ENCODE measurements at regions not wholly inside any gene's neighbourhood (a gene's known extent, or its start where the extent isn't known, plus 50 kb on each side); places are given as distances from the start of the nearest gene placed in this dataset.
A peak's percentile ranks its signal among the peaks of the same experiment; 100 is the strongest.

- H3K4me1 ChIP-seq (ENCODE audit: control insufficient read depth, insufficient read depth, low read length): no peaks in the 10 kb centered on the region
- no peaks in the 10 kb centered on the region for H3K36me3 ChIP-seq (ENCODE audit: control insufficient read depth in 2 of 2, insufficient read depth in 1 of 2, low read length in 2 of 2)
- H3K27ac ChIP-seq (ENCODE audit: extremely low read depth, low read depth, low read length): no peak overlapping the region
- ChIA-PET CTCF (interaction anchor here (1.0 kb wide), 1 partner anchor 308 kb away, joined by 3 read pairs; no protein-coding TSS in a partner anchor), POLR2A (no interaction called here)
- no peak for TF ChIP-seq ZEB2 (tag by site-specific recombination; IDR thresholded peaks at IDR 0.05)
- TF ChIP-seq ZNF768 (tag by site-specific recombination; IDR thresholded peaks at IDR 0.05): 0 out of 2 replicates have a peak, but pooled peaks have one; percentile 6
- H3K9me3 ChIP-seq (ENCODE audit: control insufficient read depth, insufficient read depth, low read depth, low read length): no peaks in the 10 kb centered on the region
- H3K4me3 ChIP-seq (ENCODE audit: low read depth, low read length): no peak overlapping the region
Measured at GRCh38 chr6:14499309-14499708, 381.7 kb downstream of the CD83 start.

- ChIA-PET POLR2A (interaction anchor here (0.6 kb wide), 2 partner anchors 572 to 939 kb away, joined by 3 read pairs; no protein-coding TSS in a partner anchor), CTCF (interaction anchor here (0.6 kb wide), 1 partner anchor 337 kb away, joined by 4 read pairs; no protein-coding TSS in a partner anchor)
- TF ChIP-seq SP7 (tag by site-specific recombination; IDR thresholded peaks at IDR 0.05) (peak; percentile 48; the same call in 1 of the 2 replicates), PRDM10 (tag by site-specific recombination; IDR thresholded peaks at IDR 0.05) (peak; percentile 78), WT1 (tag by site-specific recombination; IDR thresholded peaks at IDR 0.05) (no peak), ZNF37A (tag by site-specific recombination; IDR thresholded peaks at IDR 0.05) (no peak), ZNF274 (IDR thresholded peaks at IDR 0.05; ENCODE audit: low read length) (no peak), ZNF274 (tag by site-specific recombination; IDR thresholded peaks at IDR 0.05; ENCODE audit: borderline replicate concordance) (no peak), GLIS1 (tag by site-specific recombination; IDR thresholded peaks at IDR 0.05) (peak; percentile 18; the same call in 1 of the 2 replicates), ZNF768 (tag by site-specific recombination; IDR thresholded peaks at IDR 0.05) (no peak), MEIS1 (CRISPR knock-in tag; IDR thresholded peaks at IDR 0.05; ENCODE audit: borderline replicate concordance) (no peak), ZNF335 (tag by site-specific recombination; conservative IDR thresholded peaks at IDR 0.05) (0 out of 2 replicates have a peak, but pooled peaks have one; percentile 11), ZNF449 (tag by site-specific recombination; IDR thresholded peaks at IDR 0.05) (no peak), ZNF600 (tag by site-specific recombination; IDR thresholded peaks at IDR 0.05) (peak; percentile 54; the same call in 1 of the 2 replicates), ZNF48 (tag by site-specific recombination; IDR thresholded peaks at IDR 0.05) (no peak), ZNF311 (tag by site-specific recombination; IDR thresholded peaks at IDR 0.05; ENCODE audit: borderline replicate concordance) (no peak), ZXDB (tag by site-specific recombination; IDR thresholded peaks at IDR 0.05) (0 out of 2 replicates have a peak, but pooled peaks have one; percentile 21), FEZF1 (tag by site-specific recombination; IDR thresholded peaks at IDR 0.05) (peak; percentile 69), ZBTB48 (tag by site-specific recombination; IDR thresholded peaks at IDR 0.05) (no peak)
- Histone ChIP-seq H3K9me3 (ENCODE audit: control insufficient read depth, insufficient read depth, low read depth, low read length) (no peaks in the 10 kb centered on the region), H3K27ac (ENCODE audit: extremely low read depth, low read depth, low read length) (no peak overlapping the region), H3K4me1 (ENCODE audit: control insufficient read depth, insufficient read depth, low read length) (no peaks in the 10 kb centered on the region), H3K4me3 (ENCODE audit: low read depth, low read length) (no peak overlapping the region), H3K36me3 (ENCODE audit: control insufficient read depth in 2 of 2, insufficient read depth in 1 of 2, low read length in 2 of 2) (no peaks in the 10 kb centered on the region)
Measured at GRCh38 chr6:14499841-14500240, 382.3 kb downstream of the CD83 start.

- Histone ChIP-seq H3K9me3 (ENCODE audit: control insufficient read depth, insufficient read depth, low read depth, low read length) (no peaks in the 10 kb centered on the region), H3K4me1 (ENCODE audit: control insufficient read depth, insufficient read depth, low read length) (no peaks in the 10 kb centered on the region), H3K4me3 (ENCODE audit: low read depth, low read length) (no peak overlapping the region), H3K36me3 (ENCODE audit: control insufficient read depth in 2 of 2, insufficient read depth in 1 of 2, low read length in 2 of 2) (no peaks in the 10 kb centered on the region), H3K27ac (ENCODE audit: extremely low read depth, low read depth, low read length) (no peak overlapping the region)
- ChIA-PET POLR2A (no interaction called here), CTCF (no interaction called here)
- TF ChIP-seq ZNF621 (tag by site-specific recombination; IDR thresholded peaks at IDR 0.05) (no peak), ZNF10 (tag by site-specific recombination; IDR thresholded peaks at IDR 0.05) (no peak), INSM2 (tag by site-specific recombination; IDR thresholded peaks at IDR 0.05) (no peak), ZBTB10 (tag by site-specific recombination; IDR thresholded peaks at IDR 0.05) (no peak)
Measured at GRCh38 chr6:14500809-14501208, 383.2 kb downstream of the CD83 start.
